Liver (tissue), 8 donors: ENCODE measurements at regions not wholly inside any gene's neighbourhood (a gene's known extent, or its start where the extent isn't known, plus 50 kb on each side); places are given as distances from the start of the nearest gene placed in this dataset.

Experiments used
- DNase-seq: peaks from one replicate; pipeline ENCODE4 v3.0.0-alpha.2; 2017; ENCODE audit warnings: low spot score
- H3K27ac ChIP-seq, 2 donors: one replicate each; pipeline ENCODE4 v1.7.0; 2013; ENCODE audit warnings: inconsistent platforms in 2 of 2, low read length in 2 of 2, control low read depth in 1 of 2, low read depth in 1 of 2, mild to moderate bottlenecking in 1 of 2
- H3K27me3 ChIP-seq, 4 donors: one replicate each; pipeline versions ENCODE4 v1.6.1 to v1.7.0; 2013; ENCODE audit warnings: low read length in 3 of 4, inconsistent platforms in 1 of 4, mild to moderate bottlenecking in 1 of 4, moderate library complexity in 1 of 4; ENCODE audit not compliant: control insufficient read depth in 4 of 4, insufficient read depth in 4 of 4
- H3K36me3 ChIP-seq, 4 donors: one replicate each; pipeline versions ENCODE4 v1.6.1 to v1.7.0; 2013; ENCODE audit warnings: low read length in 3 of 4, mild to moderate bottlenecking in 3 of 4, low read depth in 1 of 4, moderate library complexity in 1 of 4; ENCODE audit not compliant: control insufficient read depth in 4 of 4, insufficient read depth in 3 of 4
- H3K4me1 ChIP-seq, 4 donors: one replicate each; pipeline versions ENCODE4 v1.6.1 to v1.7.0; 2013; ENCODE audit warnings: low read length in 3 of 4, mild to moderate bottlenecking in 3 of 4, moderate library complexity in 1 of 4; ENCODE audit not compliant: control insufficient read depth in 4 of 4, insufficient read depth in 4 of 4
- H3K4me3 ChIP-seq, 3 donors: one replicate each; pipeline versions ENCODE4 v1.6.1 to v1.7.0; 2013; ENCODE audit warnings: low read length in 3 of 3, control low read depth in 1 of 3, low read depth in 1 of 3, mild to moderate bottlenecking in 1 of 3
- H3K9ac ChIP-seq, 2 donors: one replicate each; pipeline ENCODE4 v1.7.0; 2013; ENCODE audit warnings: low read length in 2 of 2, mild to moderate bottlenecking in 2 of 2, moderate library complexity in 2 of 2, control low read depth in 1 of 2, low read depth in 1 of 2
- H3K9me3 ChIP-seq, 4 donors: one replicate each; pipeline versions ENCODE4 v1.6.1 to v1.7.0; 2013; ENCODE audit warnings: low read length in 3 of 4; ENCODE audit not compliant: control insufficient read depth in 4 of 4
- FOXA1 ChIP-seq: IDR thresholded peaks from 2 replicates; pipeline ENCODE4 v1.6.1; 2016; ENCODE audit warnings: antibody characterized with exemption
- FOXA2 ChIP-seq: IDR thresholded peaks from 2 replicates; pipeline ENCODE4 v1.6.1; 2016; ENCODE audit warnings: antibody characterized with exemption
- GABPA ChIP-seq, 2 donors: IDR thresholded peaks in 1 of 2; conservative IDR thresholded peaks in 1 of 2; 2 replicates each; pipeline ENCODE4 v1.6.1; 2016; ENCODE audit warnings: antibody characterized with exemption in 2 of 2, mild to moderate bottlenecking in 1 of 2, moderate library complexity in 1 of 2
- HNF4A ChIP-seq, 2 donors: conservative IDR thresholded peaks; 2 replicates each; pipeline ENCODE4 v1.6.1; 2016; ENCODE audit warnings: antibody characterized with exemption in 2 of 2, mild to moderate bottlenecking in 2 of 2
- HNF4G ChIP-seq: IDR thresholded peaks from 2 replicates; pipeline ENCODE4 v1.6.1; 2016; ENCODE audit warnings: antibody characterized with exemption
- JUND ChIP-seq, 2 donors: IDR thresholded peaks; 2 replicates each; pipeline ENCODE4 v1.6.1; 2016; ENCODE audit warnings: antibody characterized with exemption in 2 of 2
- NR2F2 ChIP-seq: IDR thresholded peaks from 2 replicates; pipeline ENCODE4 v1.6.1; 2016; ENCODE audit warnings: antibody characterized with exemption
- RAD21 ChIP-seq, 2 donors: IDR thresholded peaks; 2 replicates each; pipeline ENCODE4 v1.6.1; 2016; ENCODE audit warnings: antibody characterized with exemption in 2 of 2, mild to moderate bottlenecking in 2 of 2
- TAF1 ChIP-seq: conservative IDR thresholded peaks from 2 replicates; pipeline ENCODE4 v1.6.1; 2016; ENCODE audit warnings: antibody characterized with exemption, mild to moderate bottlenecking
- YY1 ChIP-seq: IDR thresholded peaks from 2 replicates; pipeline ENCODE4 v1.6.1; 2016; ENCODE audit warnings: antibody characterized with exemption, mild to moderate bottlenecking
- WGBS: extraction: QIAGEN DNeasy Blood & Tissue Kit; methylation state at CpG from one replicate; pipeline ENCODE4 v1.1.7; 2013; 5-methylcytosine and 5-hydroxymethylcytosine counted together
- TF ChIP-seq, protein P1 (sequence below): IDR thresholded peaks from 2 replicates; pipeline ENCODE4 v1.6.1; 2016; ENCODE audit warnings: antibody characterized with exemption
- TF ChIP-seq, protein P2 (sequence below): IDR thresholded peaks from 2 replicates; pipeline ENCODE4 v1.6.1; 2016; ENCODE audit warnings: antibody characterized with exemption, mild to moderate bottlenecking
- TF ChIP-seq, protein P3 (sequence below): IDR thresholded peaks from 2 replicates; pipeline ENCODE4 v1.6.1; 2016; ENCODE audit warnings: antibody characterized with exemption
- TF ChIP-seq, protein P4 (sequence below): fragments of 150-350 bp; IDR thresholded peaks from 2 replicates; pipeline ENCODE4 v1.5.1; 2017; ENCODE audit warnings: improper control_type of control experiment, low read depth, low read length; ENCODE audit not compliant: missing input control
- donor health status: healthy.
- donor health status: healthy.
- donor health status: healthy.
- donor health status: healthy.
- donor health status: healthy.

DNA sequence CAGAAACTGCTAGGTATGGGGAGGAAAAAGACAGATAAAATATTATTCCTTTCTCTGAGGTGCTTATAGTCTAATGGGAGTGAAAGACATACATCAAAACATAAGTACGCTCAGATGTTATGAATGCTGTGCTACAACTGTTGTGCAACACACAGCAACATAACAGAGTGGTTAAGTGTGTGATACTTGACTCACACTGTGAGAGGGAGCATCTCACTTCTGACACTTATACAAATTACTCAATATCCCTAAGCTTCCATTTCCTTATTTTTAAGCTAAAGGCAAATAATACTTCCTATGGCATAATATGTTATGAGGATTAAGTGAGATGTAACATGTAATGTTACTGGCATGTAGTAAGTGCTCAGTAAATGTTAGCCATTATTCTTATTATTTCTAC is 110.6 kb upstream of the FER start:
- no peak for TF ChIP-seq FOXA1
- TF ChIP-seq, protein P1, sequence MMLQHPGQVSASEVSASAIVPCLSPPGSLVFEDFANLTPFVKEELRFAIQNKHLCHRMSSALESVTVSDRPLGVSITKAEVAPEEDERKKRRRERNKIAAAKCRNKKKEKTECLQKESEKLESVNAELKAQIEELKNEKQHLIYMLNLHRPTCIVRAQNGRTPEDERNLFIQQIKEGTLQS, result no peak
- TF ChIP-seq, protein P2, sequence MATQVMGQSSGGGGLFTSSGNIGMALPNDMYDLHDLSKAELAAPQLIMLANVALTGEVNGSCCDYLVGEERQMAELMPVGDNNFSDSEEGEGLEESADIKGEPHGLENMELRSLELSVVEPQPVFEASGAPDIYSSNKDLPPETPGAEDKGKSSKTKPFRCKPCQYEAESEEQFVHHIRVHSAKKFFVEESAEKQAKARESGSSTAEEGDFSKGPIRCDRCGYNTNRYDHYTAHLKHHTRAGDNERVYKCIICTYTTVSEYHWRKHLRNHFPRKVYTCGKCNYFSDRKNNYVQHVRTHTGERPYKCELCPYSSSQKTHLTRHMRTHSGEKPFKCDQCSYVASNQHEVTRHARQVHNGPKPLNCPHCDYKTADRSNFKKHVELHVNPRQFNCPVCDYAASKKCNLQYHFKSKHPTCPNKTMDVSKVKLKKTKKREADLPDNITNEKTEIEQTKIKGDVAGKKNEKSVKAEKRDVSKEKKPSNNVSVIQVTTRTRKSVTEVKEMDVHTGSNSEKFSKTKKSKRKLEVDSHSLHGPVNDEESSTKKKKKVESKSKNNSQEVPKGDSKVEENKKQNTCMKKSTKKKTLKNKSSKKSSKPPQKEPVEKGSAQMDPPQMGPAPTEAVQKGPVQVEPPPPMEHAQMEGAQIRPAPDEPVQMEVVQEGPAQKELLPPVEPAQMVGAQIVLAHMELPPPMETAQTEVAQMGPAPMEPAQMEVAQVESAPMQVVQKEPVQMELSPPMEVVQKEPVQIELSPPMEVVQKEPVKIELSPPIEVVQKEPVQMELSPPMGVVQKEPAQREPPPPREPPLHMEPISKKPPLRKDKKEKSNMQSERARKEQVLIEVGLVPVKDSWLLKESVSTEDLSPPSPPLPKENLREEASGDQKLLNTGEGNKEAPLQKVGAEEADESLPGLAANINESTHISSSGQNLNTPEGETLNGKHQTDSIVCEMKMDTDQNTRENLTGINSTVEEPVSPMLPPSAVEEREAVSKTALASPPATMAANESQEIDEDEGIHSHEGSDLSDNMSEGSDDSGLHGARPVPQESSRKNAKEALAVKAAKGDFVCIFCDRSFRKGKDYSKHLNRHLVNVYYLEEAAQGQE, result no peak
- TF ChIP-seq GABPA (IDR thresholded peaks at IDR 0.05 in 1 of 2, conservative IDR thresholded peaks at IDR 0.05 in 1 of 2), result no peak
- TF ChIP-seq, protein P3, sequence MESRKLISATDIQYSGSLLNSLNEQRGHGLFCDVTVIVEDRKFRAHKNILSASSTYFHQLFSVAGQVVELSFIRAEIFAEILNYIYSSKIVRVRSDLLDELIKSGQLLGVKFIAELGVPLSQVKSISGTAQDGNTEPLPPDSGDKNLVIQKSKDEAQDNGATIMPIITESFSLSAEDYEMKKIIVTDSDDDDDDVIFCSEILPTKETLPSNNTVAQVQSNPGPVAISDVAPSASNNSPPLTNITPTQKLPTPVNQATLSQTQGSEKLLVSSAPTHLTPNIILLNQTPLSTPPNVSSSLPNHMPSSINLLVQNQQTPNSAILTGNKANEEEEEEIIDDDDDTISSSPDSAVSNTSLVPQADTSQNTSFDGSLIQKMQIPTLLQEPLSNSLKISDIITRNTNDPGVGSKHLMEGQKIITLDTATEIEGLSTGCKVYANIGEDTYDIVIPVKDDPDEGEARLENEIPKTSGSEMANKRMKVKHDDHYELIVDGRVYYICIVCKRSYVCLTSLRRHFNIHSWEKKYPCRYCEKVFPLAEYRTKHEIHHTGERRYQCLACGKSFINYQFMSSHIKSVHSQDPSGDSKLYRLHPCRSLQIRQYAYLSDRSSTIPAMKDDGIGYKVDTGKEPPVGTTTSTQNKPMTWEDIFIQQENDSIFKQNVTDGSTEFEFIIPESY, result no peak
- TF ChIP-seq, protein P4, sequence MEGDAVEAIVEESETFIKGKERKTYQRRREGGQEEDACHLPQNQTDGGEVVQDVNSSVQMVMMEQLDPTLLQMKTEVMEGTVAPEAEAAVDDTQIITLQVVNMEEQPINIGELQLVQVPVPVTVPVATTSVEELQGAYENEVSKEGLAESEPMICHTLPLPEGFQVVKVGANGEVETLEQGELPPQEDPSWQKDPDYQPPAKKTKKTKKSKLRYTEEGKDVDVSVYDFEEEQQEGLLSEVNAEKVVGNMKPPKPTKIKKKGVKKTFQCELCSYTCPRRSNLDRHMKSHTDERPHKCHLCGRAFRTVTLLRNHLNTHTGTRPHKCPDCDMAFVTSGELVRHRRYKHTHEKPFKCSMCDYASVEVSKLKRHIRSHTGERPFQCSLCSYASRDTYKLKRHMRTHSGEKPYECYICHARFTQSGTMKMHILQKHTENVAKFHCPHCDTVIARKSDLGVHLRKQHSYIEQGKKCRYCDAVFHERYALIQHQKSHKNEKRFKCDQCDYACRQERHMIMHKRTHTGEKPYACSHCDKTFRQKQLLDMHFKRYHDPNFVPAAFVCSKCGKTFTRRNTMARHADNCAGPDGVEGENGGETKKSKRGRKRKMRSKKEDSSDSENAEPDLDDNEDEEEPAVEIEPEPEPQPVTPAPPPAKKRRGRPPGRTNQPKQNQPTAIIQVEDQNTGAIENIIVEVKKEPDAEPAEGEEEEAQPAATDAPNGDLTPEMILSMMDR, result no peak
- no peak for TF ChIP-seq JUND (IDR thresholded peaks at IDR 0.05)
- TF ChIP-seq NR2F2, result no peak
- no peak for TF ChIP-seq RAD21 (IDR thresholded peaks at IDR 0.05)
- no peak for TF ChIP-seq YY1
- DNase-seq, result no peak
- H3K9me3 ChIP-seq, result no peaks in the 10 kb centered on the region
- no peaks in the 10 kb centered on the region for H3K36me3 ChIP-seq
- H3K27me3 ChIP-seq, result no peaks in the 10 kb centered on the region
- H3K27ac ChIP-seq, result no peak overlapping the region
- no peak overlapping the region for H3K9ac ChIP-seq
- H3K4me1 ChIP-seq, result peaks cover 0 to 1% (median under 1%) of the 10 kb centered on the region in 4 donors
- WGBS, result 84% methylated on average over 1 of the region's 1 CpG
- no peak overlapping the region for H3K4me3 ChIP-seq

DNA sequence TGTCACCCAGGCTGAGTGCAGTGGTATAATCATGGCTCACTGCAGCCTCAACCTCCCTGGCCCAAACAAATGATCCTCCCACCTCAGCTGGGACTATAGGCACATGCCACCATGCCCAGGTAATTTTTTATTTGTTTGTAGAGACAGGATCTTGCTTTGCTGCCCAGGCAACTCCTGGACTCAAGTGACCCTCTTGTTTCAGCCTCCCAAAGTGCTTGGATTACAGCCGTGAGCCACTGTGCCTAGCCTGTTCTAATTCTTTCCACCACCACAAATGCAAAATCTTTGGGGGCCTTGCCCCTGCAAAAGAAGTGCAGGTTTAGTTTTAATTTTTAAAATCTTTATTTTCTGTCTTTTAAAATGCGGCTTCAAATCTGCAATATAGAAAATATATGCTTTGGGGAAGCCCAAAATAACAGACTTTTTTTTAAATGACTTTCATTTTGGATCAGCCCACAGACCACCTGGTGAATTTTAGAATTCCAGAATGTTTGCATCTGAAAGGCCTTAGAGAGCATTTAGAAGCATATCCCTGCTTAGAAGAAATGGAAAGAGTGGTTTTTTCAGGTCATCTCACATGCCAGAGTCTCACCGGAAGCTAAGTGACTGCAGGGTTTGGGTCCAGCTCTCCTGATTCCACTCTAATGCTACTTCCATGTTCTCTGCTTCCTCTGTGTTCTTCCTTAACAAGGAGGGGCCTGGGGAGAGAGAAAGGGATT is 111.4 kb upstream of the FER start:
- TF ChIP-seq HNF4G (no peak), HNF4A (conservative IDR thresholded peaks at IDR 0.05) (no peak), FOXA2 (no peak), TAF1 (no peak)
- TF ChIP-seq, protein P3, result no peak
- no peak overlapping the region for H3K27ac ChIP-seq
- H3K4me1 ChIP-seq, result no peaks in the 10 kb centered on the region
- H3K9me3 ChIP-seq, result no peaks in the 10 kb centered on the region
- H3K4me3 ChIP-seq, result no peak overlapping the region
- DNase-seq, result no peak
- no peaks in the 10 kb centered on the region for H3K36me3 ChIP-seq
- no peak overlapping the region for H3K9ac ChIP-seq
- no peaks in the 10 kb centered on the region for H3K27me3 ChIP-seq
- WGBS, result 92% methylated on average over 3 of the region's 3 CpGs
